HepG2 (cell line): ENCODE measurements at regions not wholly inside any gene's neighbourhood (a gene's known extent, or its start where the extent isn't known, plus 50 kb on each side); places are given as distances from the start of the nearest gene placed in this dataset.

Source experiments
- ATAC-seq: fragments of 200-7000 bp; cut with Tn5 transposase; 3 replicates; pipeline ENCODE4 v1.9.1; 2020; ENCODE audit warnings: mild to moderate bottlenecking, moderate library complexity
- BruUV-seq: library from RNA; stranded (reverse); fragments of 400-500 nt; replicated peaks from 2 replicates; lab custom pipeline; 2021; lab: Mats Ljungman, UMichigan
- CTCF ChIA-PET: fragments of 300-600 bp; formaldehyde crosslinking; extraction: SDS; loops from one replicate; lab custom pipeline; 2021; ENCODE audit warnings: low total read pairs, inconsistent platforms, low intra/inter-chr PET ratio; lab: Yijun Ruan, JAX
- POLR2A ChIA-PET: fragments of 350-600 bp; sonication (Branson Sonifier 250); formaldehyde crosslinking; loops from one replicate; lab custom pipeline; 2020; ENCODE audit warnings: antibody characterized with exemption, inconsistent platforms; lab: Yijun Ruan, JAX
- DNase-seq: peaks from one replicate; pipeline ENCODE4 v3.0.0-alpha.2; 2015; ENCODE audit warnings: low spot score
- FAIRE-seq: peaks from 3 replicates; lab custom pipeline; 2011; peaks lifted over from hg19 to GRCh38; lab: Jason Lieb, UNC
- H2AFZ ChIP-seq: one replicate; pipeline ENCODE4 v1.6.1; 2011; ENCODE audit warnings: low read length, inconsistent platforms
- H3K27ac ChIP-seq: fragments of 300-600 bp; 3 replicates; pipeline ENCODE4 v1.8.0; 2011; ENCODE audit warnings: mixed run types, mild to moderate bottlenecking, mixed read lengths, low read length, inconsistent platforms; ENCODE audit not compliant: insufficient read depth; ENCODE audit errors: extremely low read length
- H3K27me3 ChIP-seq, 2 experiments: fragments of 200-600 bp in 1 of 2; 2 replicates in 1 of 2; 3 replicates in 1 of 2; pipeline versions ENCODE4 v1.6.0 to v1.8.0; 2011; ENCODE audit warnings: low read length in 2 of 2, mild to moderate bottlenecking in 2 of 2, moderate library complexity in 2 of 2, inconsistent platforms in 1 of 2; ENCODE audit not compliant: insufficient read depth in 2 of 2, control insufficient read depth in 1 of 2
- H3K36me3 ChIP-seq, 2 experiments: fragments of 200-600 bp in 1 of 2; replicated peaks in 1 of 2; 2 replicates in 1 of 2; 3 replicates in 1 of 2; pipeline versions ENCODE4 v1.5.1 to v1.8.0; 2011; ENCODE audit warnings: low read length in 2 of 2, inconsistent platforms in 1 of 2; ENCODE audit not compliant: insufficient read depth in 2 of 2, control insufficient read depth in 1 of 2
- H3K4me1 ChIP-seq: 2 replicates; pipeline ENCODE4 v1.5.1; 2012; ENCODE audit warnings: low read length, inconsistent platforms; ENCODE audit not compliant: insufficient read depth
- H3K4me2 ChIP-seq: 2 replicates; pipeline ENCODE4 v1.6.0; 2011; ENCODE audit warnings: low read depth, low read length, inconsistent platforms
- H3K4me3 ChIP-seq, 3 experiments: fragments of 200-600 bp in 1 of 3; sonication (generic), shearing (Covaris generic) in 1 of 3; replicated peaks in 1 of 3; 2 replicates each; pipeline ENCODE4 v1.5.1; 2011 to 2016; ENCODE audit warnings: low read length in 3 of 3, inconsistent platforms in 2 of 3, low read depth in 2 of 3, mild to moderate bottlenecking in 2 of 3, control low read depth in 1 of 3, mixed read lengths in 1 of 3; ENCODE audit not compliant: insufficient read depth in 1 of 3
- H3K79me2 ChIP-seq: one replicate; pipeline ENCODE4 v1.6.1; 2011; ENCODE audit warnings: low read length, inconsistent platforms; ENCODE audit not compliant: insufficient read depth
- H3K9ac ChIP-seq: 2 replicates; pipeline ENCODE4 v1.6.0; 2011; ENCODE audit warnings: mild to moderate bottlenecking, low read depth, low read length, inconsistent platforms; ENCODE audit not compliant: insufficient read depth
- H3K9me3 ChIP-seq: 2 replicates; pipeline ENCODE4 v1.5.1; 2012; ENCODE audit warnings: mild to moderate bottlenecking, low read length
- H4K20me1 ChIP-seq: 2 replicates; pipeline ENCODE4 v1.6.0; 2011; ENCODE audit warnings: inconsistent platforms, mild to moderate bottlenecking, low read length, moderate library complexity; ENCODE audit not compliant: insufficient read depth
- DNMT1 ChIP-seq: sonication (generic); formaldehyde crosslinking; IDR thresholded peaks from 2 replicates; pipeline ENCODE4 v1.5.1; 2020; ENCODE audit warnings: mild to moderate bottlenecking, missing genetic modification reagents
- ETV6 ChIP-seq: sonication (generic); formaldehyde crosslinking; conservative IDR thresholded peaks from 2 replicates; pipeline ENCODE4 v1.4.0; 2020; ENCODE audit warnings: missing genetic modification reagents
- HOXA3 ChIP-seq: sonication (generic); formaldehyde crosslinking; IDR thresholded peaks from 2 replicates; pipeline ENCODE4 v1.5.0; 2020; ENCODE audit warnings: missing genetic modification reagents
- MTA1 ChIP-seq: sonication (generic); formaldehyde crosslinking; IDR thresholded peaks from 2 replicates; pipeline ENCODE4 v1.4.0; 2020; ENCODE audit warnings: missing genetic modification reagents, mild to moderate bottlenecking, borderline replicate concordance
- PHF21A ChIP-seq: sonication (generic); formaldehyde crosslinking; IDR thresholded peaks from 2 replicates; pipeline ENCODE4 v1.5.0; 2020; ENCODE audit warnings: mild to moderate bottlenecking, missing genetic modification reagents
- REPIN1 ChIP-seq: sonication (generic); formaldehyde crosslinking; IDR thresholded peaks from 2 replicates; pipeline ENCODE4 v1.8.0; 2022; ENCODE audit warnings: missing genetic modification reagents, low read depth, mild to moderate bottlenecking, borderline replicate concordance
- ZBTB38 ChIP-seq: sonication (generic); formaldehyde crosslinking; IDR thresholded peaks from 2 replicates; pipeline ENCODE4 v1.5.1; 2020; ENCODE audit warnings: mild to moderate bottlenecking, missing genetic modification reagents
- ZNF788 ChIP-seq: sonication (generic); formaldehyde crosslinking; IDR thresholded peaks from 2 replicates; pipeline ENCODE4 v1.5.0; 2020; ENCODE audit warnings: mild to moderate bottlenecking, missing genetic modification reagents, borderline replicate concordance
- ZNF816 ChIP-seq: sonication (generic); formaldehyde crosslinking; IDR thresholded peaks from 2 replicates; pipeline ENCODE4 v1.8.0; 2022; ENCODE audit warnings: missing genetic modification reagents, mild to moderate bottlenecking, borderline replicate concordance
- ZSCAN12 ChIP-seq: sonication (generic); formaldehyde crosslinking; IDR thresholded peaks from 2 replicates; pipeline ENCODE4 v1.9.0; 2021; ENCODE audit warnings: mild to moderate bottlenecking, missing genetic modification reagents
- WGBS: methylation state at CpG from one replicate; pipeline ENCODE4 v1.1.6; 2017; ENCODE audit warnings: low lambda C conversion rate; 5-methylcytosine and 5-hydroxymethylcytosine counted together
- in situ Hi-C: cut with HindIII; loops from 2 replicates; pipeline ENCODE4 v1.10.0; 2017; ENCODE audit warnings: low pct_unique_long_range_greater_than_20kb; ENCODE audit not compliant: extremely low pct_ligation_motif_present
- intact Hi-C: fragments of 100-400 bp; cut with micrococcal nuclease; formaldehyde crosslinking; loops from one replicate; pipeline ENCODE4 v1.10.0; 2022; ENCODE audit not compliant: unreplicated experiment
- TF ChIP-seq, protein P1 (sequence below): sonication (generic); formaldehyde crosslinking; IDR thresholded peaks from 2 replicates; pipeline ENCODE4 v1.5.1; 2020; ENCODE audit warnings: mild to moderate bottlenecking, missing genetic modification reagents, moderate library complexity
- TF ChIP-seq, protein P2 (sequence below): sonication (generic); formaldehyde crosslinking; IDR thresholded peaks from 2 replicates; pipeline ENCODE4 v1.4.0; 2020; ENCODE audit warnings: mild to moderate bottlenecking, missing genetic modification reagents
- TF ChIP-seq, protein P3 (sequence below), 2 experiments: sonication (generic) in 1 of 2; formaldehyde crosslinking in 1 of 2; IDR thresholded peaks; 2 replicates each; pipeline versions ENCODE4 v1.4.0 to v1.6.1; 2018 to 2020; ENCODE audit warnings: missing genetic modification reagents in 2 of 2, borderline replicate concordance in 1 of 2, low read depth in 1 of 2, mild to moderate bottlenecking in 1 of 2, missing biosample characterization in 1 of 2

DNA sequence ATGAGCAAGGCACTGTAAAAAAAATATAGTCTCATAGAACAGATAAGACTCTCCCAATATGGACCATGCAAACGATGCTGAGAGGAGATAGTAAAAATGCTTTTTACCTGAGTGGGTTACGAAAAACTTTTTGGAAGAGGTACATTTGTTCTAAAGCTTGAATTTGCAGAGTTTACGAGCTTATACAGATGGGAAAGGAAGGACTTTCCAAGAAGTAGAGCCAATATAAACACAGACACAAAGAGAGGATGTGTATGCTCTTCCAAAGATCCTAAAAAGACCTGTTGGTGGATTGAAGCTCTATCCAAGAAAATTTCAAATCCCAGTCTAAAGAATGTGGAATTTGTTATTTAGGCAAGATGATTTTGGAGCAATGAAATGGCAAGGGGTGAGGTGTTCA, 127.1 kb upstream of the SLCO6A1 start:
- CTCF ChIA-PET: no interaction called here
- no peak overlapping the region for H2AFZ ChIP-seq
- no TSS peak for BruUV-seq
- in situ Hi-C loops: no loop called here
- POLR2A ChIA-PET: no interaction called here
- TF ChIP-seq REPIN1 (CRISPR knock-in tag) (no peak), ZSCAN12 (no peak)
- TF ChIP-seq, all 625 proteins: peak for 0
- no peaks in the 10 kb centered on the region for H3K36me3 ChIP-seq
- FAIRE-seq: no peak
- H3K27ac ChIP-seq: no peak overlapping the region
- no peaks in the 10 kb centered on the region for H3K4me1 ChIP-seq
- no peak overlapping the region for H3K9ac ChIP-seq
- DNase-seq: no peak
- intact Hi-C loops: no loop called here
- H3K9me3 ChIP-seq: no peaks in the 10 kb centered on the region
- H3K79me2 ChIP-seq: no peaks in the 10 kb centered on the region
- no peaks in the 10 kb centered on the region for H4K20me1 ChIP-seq
- H3K27me3 ChIP-seq: no peaks in the 10 kb centered on the region; a peak in 1 of 5 replicates
- no peak for ATAC-seq
- H3K4me2 ChIP-seq: no peak overlapping the region
- no peak overlapping the region for H3K4me3 ChIP-seq
- 38% methylated on average over 3 of the region's 3 CpGs for WGBS

DNA sequence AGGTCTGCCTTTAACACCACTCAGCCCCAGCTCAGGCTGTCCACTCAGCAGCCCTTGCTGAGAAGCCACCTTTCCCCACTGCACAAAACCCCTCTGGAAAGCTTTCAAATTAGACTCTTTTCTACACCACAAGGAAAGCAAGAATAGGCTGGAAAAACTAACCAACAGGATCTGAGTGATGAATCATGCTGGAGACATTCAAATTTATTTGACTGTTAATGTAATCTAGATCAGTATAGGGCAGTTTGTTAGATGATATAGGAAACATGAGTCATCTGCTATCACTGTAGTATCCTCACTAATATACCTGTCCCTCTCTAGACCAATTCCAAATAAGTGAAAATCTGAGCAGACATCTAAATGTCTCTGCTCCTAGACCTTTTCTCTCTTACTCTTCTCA, 127.8 kb upstream of the PAM start:
- Histone ChIP-seq H3K36me3 (no peaks in the 10 kb centered on the region), H3K4me1 (no peaks in the 10 kb centered on the region), H3K27ac (no peak overlapping the region), H3K9me3 (no peaks in the 10 kb centered on the region), H3K27me3 (no peaks in the 10 kb centered on the region; a peak in 1 of 5 replicates), H3K79me2 (no peaks in the 10 kb centered on the region), H3K4me3 (no peak overlapping the region), H3K9ac (no peak overlapping the region), H4K20me1 (no peaks in the 10 kb centered on the region), H3K4me2 (no peak overlapping the region), H2AFZ (no peak overlapping the region)
- ATAC-seq: no peak
- BruUV-seq: no TSS peak
- FAIRE-seq: no peak
- in situ Hi-C loops (no loop called here), intact Hi-C loops (no loop called here)
- CTCF ChIA-PET: no interaction called here
- POLR2A ChIA-PET: no interaction called here
- DNase-seq: no peak
- TF ChIP-seq MTA1 (CRISPR knock-in tag): no peak
- no peak for TF ChIP-seq HOXA3 (CRISPR knock-in tag)
- TF ChIP-seq ZNF788: no peak
- TF ChIP-seq ZNF816 (CRISPR knock-in tag): no peak
- TF ChIP-seq ETV6: no peak
- TF ChIP-seq, protein P1, sequence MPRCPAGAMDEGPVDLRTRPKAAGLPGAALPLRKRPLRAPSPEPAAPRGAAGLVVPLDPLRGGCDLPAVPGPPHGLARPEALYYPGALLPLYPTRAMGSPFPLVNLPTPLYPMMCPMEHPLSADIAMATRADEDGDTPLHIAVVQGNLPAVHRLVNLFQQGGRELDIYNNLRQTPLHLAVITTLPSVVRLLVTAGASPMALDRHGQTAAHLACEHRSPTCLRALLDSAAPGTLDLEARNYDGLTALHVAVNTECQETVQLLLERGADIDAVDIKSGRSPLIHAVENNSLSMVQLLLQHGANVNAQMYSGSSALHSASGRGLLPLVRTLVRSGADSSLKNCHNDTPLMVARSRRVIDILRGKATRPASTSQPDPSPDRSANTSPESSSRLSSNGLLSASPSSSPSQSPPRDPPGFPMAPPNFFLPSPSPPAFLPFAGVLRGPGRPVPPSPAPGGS: no peak
- TF ChIP-seq ZBTB38: no peak
- TF ChIP-seq, protein P2, sequence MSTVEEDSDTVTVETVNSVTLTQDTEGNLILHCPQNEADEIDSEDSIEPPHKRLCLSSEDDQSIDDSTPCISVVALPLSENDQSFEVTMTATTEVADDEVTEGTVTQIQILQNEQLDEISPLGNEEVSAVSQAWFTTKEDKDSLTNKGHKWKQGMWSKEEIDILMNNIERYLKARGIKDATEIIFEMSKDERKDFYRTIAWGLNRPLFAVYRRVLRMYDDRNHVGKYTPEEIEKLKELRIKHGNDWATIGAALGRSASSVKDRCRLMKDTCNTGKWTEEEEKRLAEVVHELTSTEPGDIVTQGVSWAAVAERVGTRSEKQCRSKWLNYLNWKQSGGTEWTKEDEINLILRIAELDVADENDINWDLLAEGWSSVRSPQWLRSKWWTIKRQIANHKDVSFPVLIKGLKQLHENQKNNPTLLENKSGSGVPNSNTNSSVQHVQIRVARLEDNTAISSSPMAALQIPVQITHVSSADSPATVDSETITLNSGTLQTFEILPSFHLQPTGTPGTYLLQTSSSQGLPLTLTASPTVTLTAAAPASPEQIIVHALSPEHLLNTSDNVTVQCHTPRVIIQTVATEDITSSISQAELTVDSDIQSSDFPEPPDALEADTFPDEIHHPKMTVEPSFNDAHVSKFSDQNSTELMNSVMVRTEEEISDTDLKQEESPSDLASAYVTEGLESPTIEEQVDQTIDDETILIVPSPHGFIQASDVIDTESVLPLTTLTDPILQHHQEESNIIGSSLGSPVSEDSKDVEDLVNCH (CRISPR knock-in tag): no peak
- TF ChIP-seq PHF21A: no peak
- no peak for TF ChIP-seq DNMT1 (CRISPR knock-in tag)
- TF ChIP-seq, protein P3, sequence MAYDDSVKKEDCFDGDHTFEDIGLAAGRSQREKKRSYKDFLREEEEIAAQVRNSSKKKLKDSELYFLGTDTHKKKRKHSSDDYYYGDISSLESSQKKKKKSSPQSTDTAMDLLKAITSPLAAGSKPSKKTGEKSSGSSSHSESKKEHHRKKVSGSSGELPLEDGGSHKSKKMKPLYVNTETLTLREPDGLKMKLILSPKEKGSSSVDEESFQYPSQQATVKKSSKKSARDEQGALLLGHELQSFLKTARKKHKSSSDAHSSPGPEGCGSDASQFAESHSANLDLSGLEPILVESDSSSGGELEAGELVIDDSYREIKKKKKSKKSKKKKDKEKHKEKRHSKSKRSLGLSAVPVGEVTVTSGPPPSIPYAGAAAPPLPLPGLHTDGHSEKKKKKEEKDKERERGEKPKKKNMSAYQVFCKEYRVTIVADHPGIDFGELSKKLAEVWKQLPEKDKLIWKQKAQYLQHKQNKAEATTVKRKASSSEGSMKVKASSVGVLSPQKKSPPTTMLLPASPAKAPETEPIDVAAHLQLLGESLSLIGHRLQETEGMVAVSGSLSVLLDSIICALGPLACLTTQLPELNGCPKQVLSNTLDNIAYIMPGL (CRISPR knock-in tag; IDR thresholded peaks at IDR 0.05; ENCODE audit: borderline replicate concordance in 1 of 2, low read depth in 1 of 2): no peak
